GM06990 (cell line): ENCODE measurements at regions not wholly inside any gene's neighbourhood (a gene's known extent, or its start where the extent isn't known, plus 50 kb on each side); places are given as distances from the start of the nearest gene placed in this dataset.

Experiments
- DNase-seq: peaks from one replicate; pipeline ENCODE4 v3.0.0-alpha.2; 2011; ENCODE audit not compliant: insufficient read length; ENCODE audit errors: extremely low read depth
- H3K27me3 ChIP-seq: replicated peaks from 2 replicates; pipeline ENCODE4 v1.6.0; 2011; ENCODE audit warnings: low read length; ENCODE audit not compliant: control insufficient read depth, insufficient read depth
- H3K36me3 ChIP-seq: 2 replicates; pipeline ENCODE4 v1.5.1; 2011; ENCODE audit warnings: low read length; ENCODE audit not compliant: control insufficient read depth, insufficient read depth
- H3K4me3 ChIP-seq: replicated peaks from 2 replicates; pipeline ENCODE4 v1.5.1; 2011; ENCODE audit warnings: low read depth, mild to moderate bottlenecking, control low read depth, low read length
- TF ChIP-seq, protein P1 (sequence below): IDR thresholded peaks from 2 replicates; pipeline ENCODE4 v1.5.1; 2011; ENCODE audit warnings: low read length, control low read depth, mild to moderate bottlenecking, inconsistent platforms; ENCODE audit not compliant: insufficient read depth, poor library complexity, severe bottlenecking

DNA sequence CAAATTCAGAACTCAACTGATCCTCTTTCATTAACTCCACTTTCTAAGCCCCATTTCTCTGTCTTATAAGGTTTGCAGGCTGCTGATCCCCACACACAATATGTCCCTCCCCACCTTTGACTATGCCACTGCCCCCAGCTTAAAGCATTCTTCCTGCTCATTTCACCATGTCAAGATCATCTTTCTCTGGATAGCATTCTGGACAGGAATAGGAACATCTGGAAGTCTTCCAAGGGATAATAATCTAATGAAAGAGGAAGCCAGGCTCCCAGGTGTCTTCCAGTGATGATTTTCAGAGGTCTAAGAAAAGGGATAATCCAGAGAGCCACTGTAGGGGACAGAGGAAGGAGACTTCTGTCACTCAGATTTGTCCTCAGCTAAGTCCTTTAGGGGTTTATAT lies 54.6 kb upstream of the GALNT15 start:
- Histone ChIP-seq H3K36me3 (no peaks in the 10 kb centered on the region), H3K4me3 (no peak overlapping the region), H3K27me3 (no peaks in the 10 kb centered on the region)
- no peak for DNase-seq
- TF ChIP-seq, protein P1, sequence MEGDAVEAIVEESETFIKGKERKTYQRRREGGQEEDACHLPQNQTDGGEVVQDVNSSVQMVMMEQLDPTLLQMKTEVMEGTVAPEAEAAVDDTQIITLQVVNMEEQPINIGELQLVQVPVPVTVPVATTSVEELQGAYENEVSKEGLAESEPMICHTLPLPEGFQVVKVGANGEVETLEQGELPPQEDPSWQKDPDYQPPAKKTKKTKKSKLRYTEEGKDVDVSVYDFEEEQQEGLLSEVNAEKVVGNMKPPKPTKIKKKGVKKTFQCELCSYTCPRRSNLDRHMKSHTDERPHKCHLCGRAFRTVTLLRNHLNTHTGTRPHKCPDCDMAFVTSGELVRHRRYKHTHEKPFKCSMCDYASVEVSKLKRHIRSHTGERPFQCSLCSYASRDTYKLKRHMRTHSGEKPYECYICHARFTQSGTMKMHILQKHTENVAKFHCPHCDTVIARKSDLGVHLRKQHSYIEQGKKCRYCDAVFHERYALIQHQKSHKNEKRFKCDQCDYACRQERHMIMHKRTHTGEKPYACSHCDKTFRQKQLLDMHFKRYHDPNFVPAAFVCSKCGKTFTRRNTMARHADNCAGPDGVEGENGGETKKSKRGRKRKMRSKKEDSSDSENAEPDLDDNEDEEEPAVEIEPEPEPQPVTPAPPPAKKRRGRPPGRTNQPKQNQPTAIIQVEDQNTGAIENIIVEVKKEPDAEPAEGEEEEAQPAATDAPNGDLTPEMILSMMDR = no peak

GRCh38 chr3:16121391-16121790 lies 53.1 kb upstream of the GALNT15 start:
- TF ChIP-seq, protein P1 = no peak
- no peak for DNase-seq
- H3K36me3 ChIP-seq = no peaks in the 10 kb centered on the region
- no peaks in the 10 kb centered on the region for H3K27me3 ChIP-seq
- H3K4me3 ChIP-seq = no peak overlapping the region

DNA sequence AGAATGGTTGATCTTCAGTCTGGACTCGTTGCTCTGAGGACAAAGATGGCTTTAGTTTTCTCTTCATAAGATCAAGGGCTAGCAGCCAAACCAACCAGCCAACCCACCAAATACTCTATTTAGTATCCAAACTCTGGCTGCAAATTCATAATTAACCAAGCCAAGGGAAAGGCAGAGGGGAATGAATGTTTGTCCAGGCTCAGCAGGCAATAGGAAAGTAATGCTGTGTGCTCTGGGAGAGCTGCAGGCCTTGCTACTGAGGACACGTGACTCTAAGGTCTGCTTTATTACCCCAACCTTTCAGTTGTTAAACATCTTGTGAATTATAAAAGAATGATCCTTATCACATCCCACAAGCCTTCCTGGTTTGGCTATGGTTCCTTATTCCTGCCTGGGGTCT lies 52.3 kb upstream of the GALNT15 start:
- Histone ChIP-seq H3K27me3 (no peaks in the 10 kb centered on the region), H3K4me3 (no peak overlapping the region), H3K36me3 (no peaks in the 10 kb centered on the region)
- no peak for DNase-seq
- TF ChIP-seq, protein P1 = no peak

GRCh38 chr3:16122661-16123060 lies 51.8 kb upstream of the GALNT15 start:
- H3K4me3 ChIP-seq = no peak overlapping the region
- TF ChIP-seq, protein P1 = no peak
- DNase-seq = no peak
- H3K27me3 ChIP-seq = no peaks in the 10 kb centered on the region
- no peaks in the 10 kb centered on the region for H3K36me3 ChIP-seq

GRCh38 chr3:16124636-16125035 lies 49.8 kb upstream of the GALNT15 start:
- TF ChIP-seq, protein P1 = no peak
- Histone ChIP-seq H3K36me3 (no peaks in the 10 kb centered on the region), H3K4me3 (no peak overlapping the region), H3K27me3 (no peaks in the 10 kb centered on the region)
- no peak for DNase-seq
